NCI-H1105 treated with DMSO at 0.1 percent for 48 hours (cell line): ENCODE measurements at regions not wholly inside any gene's neighbourhood (a gene's known extent, or its start where the extent isn't known, plus 50 kb on each side); places are given as distances from the start of the nearest gene placed in this dataset.

Experiments used
- DNase-seq: peaks from one replicate; lab custom pipeline; 2025; lab: John Stamatoyannopoulos, UW

GRCh38 chr18:25646971-25647370 lies 295.0 kb upstream of the ZNF521 start:
- DNase-seq: no peak

GRCh38 chr18:25639596-25639995 lies 287.6 kb upstream of the ZNF521 start:
- DNase-seq: no peak

- DNase-seq: no peak
Measured at GRCh38 chr18:25633563-25633962, 281.6 kb upstream of the ZNF521 start.

- DNase-seq: no peak
Measured at GRCh38 chr18:25630682-25631081, 278.7 kb upstream of the ZNF521 start.

GRCh38 chr18:25621682-25622081 lies 269.7 kb upstream of the ZNF521 start:
- DNase-seq: no peak

GRCh38 chr18:25621144-25621543 lies 269.2 kb upstream of the ZNF521 start:
- no peak for DNase-seq

- no peak for DNase-seq
Measured at GRCh38 chr18:25614168-25614567, 262.2 kb upstream of the ZNF521 start.

GRCh38 chr18:25612466-25612865 lies 260.5 kb upstream of the ZNF521 start:
- no peak for DNase-seq

- no peak for DNase-seq
Measured at GRCh38 chr18:25608091-25608490, 256.1 kb upstream of the ZNF521 start.

GRCh38 chr18:25604894-25605597 lies 253.1 kb upstream of the ZNF521 start:
- no peak for DNase-seq

GRCh38 chr18:25604196-25604893 lies 252.4 kb upstream of the ZNF521 start:
- no peak for DNase-seq

- DNase-seq: no peak
Measured at GRCh38 chr18:25599443-25599842, 247.5 kb upstream of the ZNF521 start.

- no peak for DNase-seq
Measured at GRCh38 chr18:25597476-25597875, 245.5 kb upstream of the ZNF521 start.

- no peak for DNase-seq
Measured at GRCh38 chr18:25595274-25596060, 243.5 kb upstream of the ZNF521 start.

- DNase-seq: no peak
Measured at GRCh38 chr18:25594351-25594750, 242.4 kb upstream of the ZNF521 start.

GRCh38 chr18:25592804-25593360 lies 240.9 kb upstream of the ZNF521 start:
- DNase-seq: peak; percentile 11

GRCh38 chr18:25590456-25590855 lies 238.5 kb upstream of the ZNF521 start:
- DNase-seq: no peak

GRCh38 chr18:25587545-25587944 lies 235.6 kb upstream of the ZNF521 start:
- no peak for DNase-seq

- no peak for DNase-seq
Measured at GRCh38 chr18:25568986-25569385, 217.0 kb upstream of the ZNF521 start.

- no peak for DNase-seq
Measured at GRCh38 chr18:25563816-25564683, 212.1 kb upstream of the ZNF521 start.

GRCh38 chr18:25563346-25563745 lies 211.4 kb upstream of the ZNF521 start:
- DNase-seq: no peak

- no peak for DNase-seq
Measured at GRCh38 chr18:25561918-25562317, 210.0 kb upstream of the ZNF521 start.
